Fibroblast of the aortic adventitia (primary cell): ENCODE measurements at regions not wholly inside any gene's neighbourhood (a gene's known extent, or its start where the extent isn't known, plus 50 kb on each side); places are given as distances from the start of the nearest gene placed in this dataset.

ENCODE experiments used
- DNase-seq: peaks from one replicate; pipeline ENCODE4 v3.0.0-alpha.2; 2010; ENCODE audit warnings: low read depth
- H3K4me3 ChIP-seq: 2 replicates; pipeline ENCODE4 v1.5.1; 2011; ENCODE audit warnings: low read depth, mild to moderate bottlenecking, control low read depth, low read length, moderate library complexity
- TF ChIP-seq, protein P1 (sequence below): IDR thresholded peaks from 2 replicates; pipeline ENCODE4 v1.5.1; 2011; ENCODE audit warnings: mild to moderate bottlenecking, low read length, control low read depth, inconsistent platforms; ENCODE audit not compliant: insufficient read depth

DNA sequence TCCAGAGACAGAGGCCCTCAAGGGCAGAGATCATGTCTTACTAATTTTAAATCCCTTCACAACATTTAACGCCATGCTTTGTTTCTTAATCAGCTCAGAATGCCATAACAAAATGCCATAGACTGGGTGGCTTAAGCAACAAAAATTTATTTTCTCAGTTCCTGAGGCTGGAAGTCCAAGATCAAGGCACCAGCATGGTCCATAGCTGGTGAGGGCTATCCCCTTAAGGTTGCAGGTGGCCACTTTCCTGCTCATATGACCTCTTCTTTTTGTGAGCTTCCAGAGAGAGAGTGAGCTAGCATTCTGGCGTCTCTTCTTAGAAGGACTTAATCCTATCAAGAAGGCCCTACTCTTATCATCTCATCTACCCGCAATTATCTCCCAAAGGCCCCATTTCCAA is 470.3 kb downstream of the ZNF608 start:
- TF ChIP-seq, protein P1, sequence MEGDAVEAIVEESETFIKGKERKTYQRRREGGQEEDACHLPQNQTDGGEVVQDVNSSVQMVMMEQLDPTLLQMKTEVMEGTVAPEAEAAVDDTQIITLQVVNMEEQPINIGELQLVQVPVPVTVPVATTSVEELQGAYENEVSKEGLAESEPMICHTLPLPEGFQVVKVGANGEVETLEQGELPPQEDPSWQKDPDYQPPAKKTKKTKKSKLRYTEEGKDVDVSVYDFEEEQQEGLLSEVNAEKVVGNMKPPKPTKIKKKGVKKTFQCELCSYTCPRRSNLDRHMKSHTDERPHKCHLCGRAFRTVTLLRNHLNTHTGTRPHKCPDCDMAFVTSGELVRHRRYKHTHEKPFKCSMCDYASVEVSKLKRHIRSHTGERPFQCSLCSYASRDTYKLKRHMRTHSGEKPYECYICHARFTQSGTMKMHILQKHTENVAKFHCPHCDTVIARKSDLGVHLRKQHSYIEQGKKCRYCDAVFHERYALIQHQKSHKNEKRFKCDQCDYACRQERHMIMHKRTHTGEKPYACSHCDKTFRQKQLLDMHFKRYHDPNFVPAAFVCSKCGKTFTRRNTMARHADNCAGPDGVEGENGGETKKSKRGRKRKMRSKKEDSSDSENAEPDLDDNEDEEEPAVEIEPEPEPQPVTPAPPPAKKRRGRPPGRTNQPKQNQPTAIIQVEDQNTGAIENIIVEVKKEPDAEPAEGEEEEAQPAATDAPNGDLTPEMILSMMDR, result no peak
- DNase-seq, result no peak
- H3K4me3 ChIP-seq, result no peak overlapping the region

DNA sequence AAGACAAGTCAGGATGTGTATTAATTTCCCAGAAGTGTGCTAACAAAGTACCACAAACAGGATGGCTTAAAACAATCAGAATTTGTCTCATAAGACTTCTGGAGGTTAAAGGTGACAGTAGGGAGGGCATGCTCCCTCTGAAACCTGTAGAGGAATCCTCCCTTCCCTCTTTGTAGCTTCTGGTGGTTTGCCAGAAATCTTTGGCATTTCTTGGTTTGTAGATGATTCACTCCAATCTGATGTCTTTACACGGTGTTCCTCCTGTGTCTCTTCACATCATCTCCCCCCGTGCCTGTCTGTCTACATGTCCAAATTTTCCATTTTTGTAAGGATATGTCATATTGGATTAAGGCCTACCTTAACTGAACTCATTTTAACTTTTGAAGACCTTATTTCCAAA is 471.5 kb downstream of the ZNF608 start:
- no peak overlapping the region for H3K4me3 ChIP-seq
- TF ChIP-seq, protein P1, result no peak
- DNase-seq, result no peak

DNA sequence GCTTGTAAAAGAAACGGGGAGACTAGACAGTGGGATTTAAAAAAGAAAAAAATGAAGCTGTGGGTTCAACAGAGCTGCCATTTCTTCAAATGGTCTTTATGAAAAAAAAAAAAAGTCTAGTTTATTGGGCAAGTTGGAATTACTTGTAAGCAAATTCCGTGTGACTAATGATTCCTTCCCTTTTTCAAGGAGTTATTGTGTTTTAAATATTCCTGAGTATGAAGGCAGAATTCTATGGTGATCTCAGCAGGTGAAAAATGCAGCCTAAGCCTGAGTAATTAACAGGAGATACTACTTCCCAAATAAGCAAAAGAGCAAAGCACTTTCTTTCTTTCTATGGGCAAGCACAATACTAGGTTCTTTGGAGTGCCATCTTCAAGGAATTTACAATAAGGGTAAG is 481.9 kb downstream of the ZNF608 start:
- TF ChIP-seq, protein P1, result no peak
- peak; percentile 4 for DNase-seq
- no peak overlapping the region for H3K4me3 ChIP-seq

DNA sequence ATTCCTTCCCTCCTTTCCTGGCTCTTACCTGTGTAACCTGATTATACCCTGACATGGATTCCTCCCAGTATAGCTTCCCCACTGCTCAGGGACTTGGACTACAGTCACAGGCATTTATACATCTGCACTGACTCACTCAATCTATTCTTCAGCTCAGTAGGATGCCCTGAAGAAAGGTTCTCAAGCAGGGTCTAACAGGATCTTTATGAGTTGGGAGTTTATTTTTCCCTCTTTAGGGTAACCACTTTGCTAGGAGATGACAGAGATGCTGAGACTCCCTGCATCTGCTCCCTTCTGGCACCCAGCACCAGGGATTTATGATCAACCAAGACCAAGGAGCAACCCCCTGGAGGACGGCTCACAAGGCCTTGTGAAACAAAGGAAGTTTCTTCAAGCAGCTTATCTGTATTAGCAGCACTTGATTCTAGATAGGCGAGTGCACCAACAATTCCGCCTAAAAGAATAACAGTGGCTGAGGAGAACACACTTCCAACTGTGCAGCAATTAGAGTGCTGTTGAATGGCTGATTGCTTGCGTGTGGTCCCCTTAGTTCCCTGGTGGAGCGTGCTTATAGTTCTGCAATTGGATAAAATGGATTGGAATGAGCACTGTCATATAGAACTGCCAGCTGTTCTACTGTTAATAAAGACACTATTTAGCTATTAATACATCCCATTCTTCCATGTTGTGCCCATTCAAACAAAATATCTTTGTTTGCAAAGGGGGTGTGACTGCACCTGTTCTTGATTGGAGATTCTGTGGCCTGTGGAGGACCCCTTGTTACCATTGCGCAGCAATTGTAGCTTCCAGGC is 482.6 kb downstream of the ZNF608 start:
- TF ChIP-seq, protein P1, result no peak
- no peak for DNase-seq
- no peak overlapping the region for H3K4me3 ChIP-seq

DNA sequence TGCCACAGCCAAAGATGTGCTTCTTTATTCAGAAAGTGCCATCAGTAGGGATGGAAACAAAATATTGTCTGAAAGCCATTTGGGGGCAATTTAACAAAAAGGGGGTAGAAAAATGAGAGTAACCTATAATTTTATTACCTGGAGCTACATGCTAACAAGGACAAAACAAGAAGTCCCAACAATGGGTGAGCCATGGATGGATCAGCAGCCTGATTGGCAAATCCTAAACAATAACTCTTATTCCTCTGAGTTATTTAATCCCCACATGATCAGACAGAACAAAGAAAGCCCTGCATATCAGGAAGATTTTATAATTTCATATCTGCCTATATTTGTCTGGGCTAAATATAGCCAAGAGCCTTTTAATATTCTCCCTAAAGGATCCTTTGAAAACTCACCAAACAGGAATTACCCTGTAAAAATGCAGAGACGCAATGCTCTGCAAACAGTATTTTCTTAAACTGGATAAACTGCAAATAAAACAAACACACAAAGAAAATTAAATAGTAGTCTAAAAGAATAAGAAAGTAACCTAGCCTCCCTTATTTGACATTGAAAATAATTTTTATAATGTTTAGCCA is 483.4 kb downstream of the ZNF608 start:
- TF ChIP-seq, protein P1, result no peak
- DNase-seq, result no peak
- no peak overlapping the region for H3K4me3 ChIP-seq

DNA sequence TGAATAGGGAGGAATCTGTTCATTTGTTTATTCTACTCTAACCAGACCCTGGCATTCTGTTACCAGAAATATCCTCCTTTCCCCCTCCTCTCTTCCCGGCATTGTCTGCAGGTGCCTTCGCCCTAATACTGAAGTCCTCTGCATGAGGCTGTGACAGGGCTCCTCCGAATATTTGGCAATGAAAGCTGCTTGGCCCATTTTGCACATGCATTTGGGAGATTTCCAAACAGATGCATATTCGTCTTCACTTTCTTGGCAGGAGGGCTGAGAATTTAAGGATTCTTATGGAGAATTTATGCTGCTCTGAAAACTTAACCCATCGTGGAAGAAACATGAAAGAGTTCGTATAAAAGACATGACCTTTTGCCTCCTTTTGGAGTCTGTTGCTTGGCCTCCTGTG is 484.0 kb downstream of the ZNF608 start:
- H3K4me3 ChIP-seq, result no peak overlapping the region
- DNase-seq, result peak; percentile 2
- TF ChIP-seq, protein P1, result no peak
